Testis (tissue), 2 donors: ENCODE measurements at regions not wholly inside any gene's neighbourhood (a gene's known extent, or its start where the extent isn't known, plus 50 kb on each side); places are given as distances from the start of the nearest gene placed in this dataset.

Source experiments
- POLR2A ChIP-seq: fragments of 450-650 bp; IDR thresholded peaks from one replicate; pipeline ENCODE4 v1.6.1; 2017; ENCODE audit warnings: antibody characterized with exemption, mild to moderate bottlenecking, moderate library complexity
- TF ChIP-seq, protein P1 (sequence below), 3 experiments: fragments of 450-650 bp in 2 of 3; fragments of 200-600 bp in 1 of 3; sonication (generic) in 1 of 3; IDR thresholded peaks; one replicate each; pipeline ENCODE4 v1.5.1; 2016 to 2019; ENCODE audit warnings: antibody characterized with exemption in 3 of 3, mild to moderate bottlenecking in 2 of 3, moderate library complexity in 1 of 3

DNA sequence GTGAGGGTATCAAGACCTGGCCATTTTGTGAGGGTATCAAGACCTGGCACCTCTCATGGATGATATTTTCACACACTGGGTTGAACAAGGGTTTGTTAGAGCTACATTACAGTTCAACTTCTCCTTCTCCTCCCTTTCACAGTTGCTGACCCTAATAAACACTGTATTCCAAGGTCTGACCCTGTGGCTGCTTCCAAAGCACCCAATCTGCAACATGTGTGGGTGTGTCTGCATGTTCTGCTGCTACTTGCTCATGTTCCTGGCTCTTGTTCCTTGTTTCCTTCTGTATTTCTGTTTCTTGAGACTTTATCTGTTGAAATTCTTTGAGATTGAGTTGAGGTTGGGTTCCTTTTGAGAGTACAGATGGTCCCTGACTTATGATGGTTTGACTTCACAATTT is 162.1 kb upstream of the GMDS start:
- TF ChIP-seq, protein P1, sequence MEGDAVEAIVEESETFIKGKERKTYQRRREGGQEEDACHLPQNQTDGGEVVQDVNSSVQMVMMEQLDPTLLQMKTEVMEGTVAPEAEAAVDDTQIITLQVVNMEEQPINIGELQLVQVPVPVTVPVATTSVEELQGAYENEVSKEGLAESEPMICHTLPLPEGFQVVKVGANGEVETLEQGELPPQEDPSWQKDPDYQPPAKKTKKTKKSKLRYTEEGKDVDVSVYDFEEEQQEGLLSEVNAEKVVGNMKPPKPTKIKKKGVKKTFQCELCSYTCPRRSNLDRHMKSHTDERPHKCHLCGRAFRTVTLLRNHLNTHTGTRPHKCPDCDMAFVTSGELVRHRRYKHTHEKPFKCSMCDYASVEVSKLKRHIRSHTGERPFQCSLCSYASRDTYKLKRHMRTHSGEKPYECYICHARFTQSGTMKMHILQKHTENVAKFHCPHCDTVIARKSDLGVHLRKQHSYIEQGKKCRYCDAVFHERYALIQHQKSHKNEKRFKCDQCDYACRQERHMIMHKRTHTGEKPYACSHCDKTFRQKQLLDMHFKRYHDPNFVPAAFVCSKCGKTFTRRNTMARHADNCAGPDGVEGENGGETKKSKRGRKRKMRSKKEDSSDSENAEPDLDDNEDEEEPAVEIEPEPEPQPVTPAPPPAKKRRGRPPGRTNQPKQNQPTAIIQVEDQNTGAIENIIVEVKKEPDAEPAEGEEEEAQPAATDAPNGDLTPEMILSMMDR (IDR thresholded peaks at IDR 0.05): no peak
- TF ChIP-seq POLR2A: no peak
